ENCODE measurements at regions not wholly inside any gene's neighbourhood (a gene's known extent, or its start where the extent isn't known, plus 50 kb on each side); places are given as distances from the start of the nearest gene placed in this dataset.

DNA sequence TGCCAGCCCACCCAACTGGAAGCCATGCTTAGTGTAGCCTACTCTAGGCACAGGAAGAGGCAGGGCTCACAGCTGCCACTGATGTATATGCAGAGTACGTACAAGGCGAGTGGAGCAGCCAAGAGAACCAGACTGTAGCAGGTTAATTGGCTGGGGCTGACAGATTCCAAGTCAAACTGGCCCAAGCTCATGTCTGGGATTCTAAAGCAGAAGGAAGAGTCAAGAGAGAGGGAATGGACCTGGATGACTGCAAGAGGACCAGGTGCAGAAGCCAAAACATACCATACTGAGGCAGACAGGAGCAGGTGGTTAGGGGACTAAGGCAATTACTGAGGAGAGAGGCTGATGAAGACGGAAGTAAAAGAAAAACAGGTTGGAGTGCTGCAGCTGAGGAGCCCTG lies 51.3 kb upstream of the LRRN2 start:
- Histone ChIP-seq H3K9me3 (replicated peaks in 1 of 2; ENCODE audit: control insufficient read depth in 2 of 2, insufficient read depth in 1 of 2, low read depth in 1 of 2, low read length in 2 of 2) (peaks cover 0 to 2% of the 10 kb centered on the region in 2 donors), H4K8ac (ENCODE audit: low read depth, low read length) (no peak overlapping the region), H2AFZ (ENCODE audit: low read length) (no peak overlapping the region), H2BK15ac (ENCODE audit: low read length) (no peak overlapping the region), H3K23ac (ENCODE audit: low read depth, low read length, poor library complexity) (no peak overlapping the region), H3K18ac (ENCODE audit: low read length) (no peak overlapping the region), H2BK120ac (ENCODE audit: low read depth, low read length) (no peak overlapping the region), H3K4me2 (ENCODE audit: insufficient read depth, low read length, poor library complexity, severe bottlenecking) (no peak overlapping the region), H2BK5ac (ENCODE audit: low read length) (no peak overlapping the region), H4K91ac (ENCODE audit: low read depth, low read length, poor library complexity) (no peak overlapping the region), H3K79me1 (ENCODE audit: low read depth, low read length) (no peaks in the 10 kb centered on the region), H3K4me1 (ENCODE audit: control insufficient read depth in 2 of 2, insufficient read depth in 1 of 2, low read depth in 1 of 2, low read length in 2 of 2) (no peaks in the 10 kb centered on the region), H3K4me3 (ENCODE audit: low read length in 2 of 2) (no peak overlapping the region), H3K14ac (ENCODE audit: low read length) (no peak overlapping the region), H3K36me3 (replicated peaks in 1 of 2; ENCODE audit: control insufficient read depth in 2 of 2, insufficient read depth in 2 of 2, low read length in 2 of 2) (no peaks in the 10 kb centered on the region), H3K27ac (replicated peaks; ENCODE audit: low read length) (no peak overlapping the region), H2AK5ac (ENCODE audit: low read depth, low read length) (no peak overlapping the region), H3K27me3 (ENCODE audit: control insufficient read depth in 3 of 3, insufficient read depth in 3 of 3, low read depth in 1 of 3, low read length in 3 of 3) (peaks cover 0 to 8% (median 0%) of the 10 kb centered on the region in 3 experiments), H2BK12ac (ENCODE audit: low read length) (no peak overlapping the region), H3K9ac (ENCODE audit: low read depth, low read length, poor library complexity) (no peak overlapping the region), H3K4ac (ENCODE audit: low read length) (no peak overlapping the region)
- no CpG with 5 or more reads among the region's 3 CpGs for WGBS, 2 donors (ENCODE audit: extremely low coverage in 2 of 2, insufficient read length in 2 of 2, insufficient replicate concordance in 1 of 2)
- no peak for DNase-seq (ENCODE audit: low spot score)

DNA sequence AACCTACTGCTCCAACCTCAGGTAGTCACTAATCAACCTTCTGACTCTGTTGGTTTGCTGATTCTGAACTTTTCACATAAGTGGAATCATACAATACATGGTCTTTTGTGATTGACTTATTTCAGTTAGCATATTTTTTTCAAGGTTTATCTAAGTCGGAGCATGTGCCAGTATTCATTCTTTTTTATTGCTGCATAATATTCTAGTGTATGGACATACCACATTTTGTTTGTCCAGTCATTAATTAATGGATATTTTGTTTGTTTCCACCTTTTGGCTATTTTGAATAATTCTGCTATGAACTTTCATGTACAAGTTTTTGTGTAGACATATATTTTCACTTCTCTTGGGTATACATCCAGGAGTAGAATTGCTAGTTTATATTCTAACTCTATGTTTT lies 53.0 kb upstream of the LRRN2 start:
- Histone ChIP-seq H3K14ac (ENCODE audit: low read length) (no peak overlapping the region), H3K18ac (ENCODE audit: low read length) (no peak overlapping the region), H4K91ac (ENCODE audit: low read depth, low read length, poor library complexity) (no peak overlapping the region), H2BK12ac (ENCODE audit: low read length) (no peak overlapping the region), H3K9me3 (replicated peaks in 1 of 2; ENCODE audit: control insufficient read depth in 2 of 2, insufficient read depth in 1 of 2, low read depth in 1 of 2, low read length in 2 of 2) (peaks cover 0 to 2% of the 10 kb centered on the region in 2 donors), H2AFZ (ENCODE audit: low read length) (no peak overlapping the region), H3K4ac (ENCODE audit: low read length) (no peak overlapping the region), H3K4me2 (ENCODE audit: insufficient read depth, low read length, poor library complexity, severe bottlenecking) (no peak overlapping the region), H3K79me1 (ENCODE audit: low read depth, low read length) (no peaks in the 10 kb centered on the region), H2BK120ac (ENCODE audit: low read depth, low read length) (no peak overlapping the region), H4K8ac (ENCODE audit: low read depth, low read length) (no peak overlapping the region), H3K4me3 (ENCODE audit: low read length in 2 of 2) (no peak overlapping the region), H2BK5ac (ENCODE audit: low read length) (no peak overlapping the region), H3K9ac (ENCODE audit: low read depth, low read length, poor library complexity) (no peak overlapping the region), H3K23ac (ENCODE audit: low read depth, low read length, poor library complexity) (no peak overlapping the region), H2BK15ac (ENCODE audit: low read length) (no peak overlapping the region), H2AK5ac (ENCODE audit: low read depth, low read length) (no peak overlapping the region), H3K27ac (replicated peaks; ENCODE audit: low read length) (no peak overlapping the region), H3K4me1 (ENCODE audit: control insufficient read depth in 2 of 2, insufficient read depth in 1 of 2, low read depth in 1 of 2, low read length in 2 of 2) (no peaks in the 10 kb centered on the region), H3K36me3 (replicated peaks in 1 of 2; ENCODE audit: control insufficient read depth in 2 of 2, insufficient read depth in 2 of 2, low read length in 2 of 2) (no peaks in the 10 kb centered on the region), H3K27me3 (ENCODE audit: control insufficient read depth in 3 of 3, insufficient read depth in 3 of 3, low read depth in 1 of 3, low read length in 3 of 3) (peaks cover 0 to 4% (median 0%) of the 10 kb centered on the region in 3 experiments)
- no peak for DNase-seq (ENCODE audit: low spot score)
- no CpG with 5 or more reads among the region's 1 CpG for WGBS, 2 donors (ENCODE audit: extremely low coverage in 2 of 2, insufficient read length in 2 of 2, insufficient replicate concordance in 1 of 2)

DNA sequence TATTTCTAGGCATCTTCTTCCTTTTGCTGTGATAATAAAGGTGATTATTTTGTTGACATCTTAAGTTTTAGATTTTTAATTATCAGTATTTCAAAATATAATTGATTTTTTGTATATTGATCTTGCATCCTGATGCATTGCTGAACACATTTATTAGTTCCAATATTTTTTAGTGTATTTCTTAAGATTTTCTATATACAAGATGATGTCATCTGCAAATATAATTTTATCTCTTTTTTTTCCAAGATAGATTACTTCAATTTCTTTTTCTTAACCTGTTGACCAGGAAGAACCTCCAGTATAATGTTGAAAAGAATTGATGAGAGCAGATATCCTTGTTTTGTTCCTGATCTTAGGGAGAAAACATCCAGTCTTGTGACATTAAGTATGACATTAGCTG lies 54.8 kb upstream of the LRRN2 start:
- Histone ChIP-seq H3K23ac (ENCODE audit: low read depth, low read length, poor library complexity) (no peak overlapping the region), H3K9ac (ENCODE audit: low read depth, low read length, poor library complexity) (no peak overlapping the region), H2BK15ac (ENCODE audit: low read length) (no peak overlapping the region), H2AK5ac (ENCODE audit: low read depth, low read length) (no peak overlapping the region), H2BK12ac (ENCODE audit: low read length) (no peak overlapping the region), H3K79me1 (ENCODE audit: low read depth, low read length) (no peaks in the 10 kb centered on the region), H3K4ac (ENCODE audit: low read length) (no peak overlapping the region), H4K8ac (ENCODE audit: low read depth, low read length) (no peak overlapping the region), H4K91ac (ENCODE audit: low read depth, low read length, poor library complexity) (no peak overlapping the region), H3K27me3 (ENCODE audit: control insufficient read depth in 3 of 3, insufficient read depth in 3 of 3, low read depth in 1 of 3, low read length in 3 of 3) (peaks cover 0 to 4% (median 0%) of the 10 kb centered on the region in 3 experiments), H3K4me1 (ENCODE audit: control insufficient read depth in 2 of 2, insufficient read depth in 1 of 2, low read depth in 1 of 2, low read length in 2 of 2) (no peaks in the 10 kb centered on the region), H2BK120ac (ENCODE audit: low read depth, low read length) (no peak overlapping the region), H3K9me3 (replicated peaks in 1 of 2; ENCODE audit: control insufficient read depth in 2 of 2, insufficient read depth in 1 of 2, low read depth in 1 of 2, low read length in 2 of 2) (peaks cover 0 to 2% of the 10 kb centered on the region in 2 donors), H3K18ac (ENCODE audit: low read length) (no peak overlapping the region), H2AFZ (ENCODE audit: low read length) (no peak overlapping the region), H3K27ac (replicated peaks; ENCODE audit: low read length) (no peak overlapping the region), H3K4me3 (ENCODE audit: low read length in 2 of 2) (no peak overlapping the region), H2BK5ac (ENCODE audit: low read length) (no peak overlapping the region), H3K4me2 (ENCODE audit: insufficient read depth, low read length, poor library complexity, severe bottlenecking) (no peak overlapping the region), H3K36me3 (replicated peaks in 1 of 2; ENCODE audit: control insufficient read depth in 2 of 2, insufficient read depth in 2 of 2, low read length in 2 of 2) (no peaks in the 10 kb centered on the region), H3K14ac (ENCODE audit: low read length) (no peak overlapping the region)
- no peak for DNase-seq (ENCODE audit: low spot score)

DNA sequence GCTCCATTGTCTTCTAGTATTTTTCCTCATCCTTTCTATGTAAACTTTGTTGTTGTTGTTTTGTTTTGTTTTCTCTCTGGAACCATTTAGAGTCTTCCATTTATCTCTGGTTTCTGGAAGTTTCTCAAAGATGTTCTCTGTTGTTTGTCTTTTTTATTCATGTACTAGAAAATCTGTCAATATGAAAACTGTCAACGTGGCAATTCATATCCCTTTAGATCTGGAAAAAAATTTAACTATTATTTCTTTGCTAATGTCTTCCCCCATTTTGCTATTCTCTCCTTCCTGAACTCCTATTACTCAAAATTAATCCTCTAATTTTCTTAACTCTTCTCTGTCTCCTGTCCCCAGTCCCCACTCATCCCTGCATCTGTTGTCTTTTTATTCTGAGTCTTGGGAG lies 55.9 kb upstream of the LRRN2 start:
- Histone ChIP-seq H3K4me1 (ENCODE audit: control insufficient read depth in 2 of 2, insufficient read depth in 1 of 2, low read depth in 1 of 2, low read length in 2 of 2) (no peaks in the 10 kb centered on the region), H3K4me3 (ENCODE audit: low read length in 2 of 2) (no peak overlapping the region), H3K9me3 (replicated peaks in 1 of 2; ENCODE audit: control insufficient read depth in 2 of 2, insufficient read depth in 1 of 2, low read depth in 1 of 2, low read length in 2 of 2) (peaks cover 0 to 2% of the 10 kb centered on the region in 2 donors), H3K79me1 (ENCODE audit: low read depth, low read length) (no peaks in the 10 kb centered on the region), H2BK12ac (ENCODE audit: low read length) (no peak overlapping the region), H3K36me3 (replicated peaks in 1 of 2; ENCODE audit: control insufficient read depth in 2 of 2, insufficient read depth in 2 of 2, low read length in 2 of 2) (no peaks in the 10 kb centered on the region), H2BK120ac (ENCODE audit: low read depth, low read length) (no peak overlapping the region), H3K4me2 (ENCODE audit: insufficient read depth, low read length, poor library complexity, severe bottlenecking) (no peak overlapping the region), H3K27ac (replicated peaks; ENCODE audit: low read length) (no peak overlapping the region), H3K9ac (ENCODE audit: low read depth, low read length, poor library complexity) (no peak overlapping the region), H2BK15ac (ENCODE audit: low read length) (no peak overlapping the region), H2AFZ (ENCODE audit: low read length) (no peak overlapping the region), H3K4ac (ENCODE audit: low read length) (no peak overlapping the region), H4K91ac (ENCODE audit: low read depth, low read length, poor library complexity) (no peak overlapping the region), H3K27me3 (ENCODE audit: control insufficient read depth in 3 of 3, insufficient read depth in 3 of 3, low read depth in 1 of 3, low read length in 3 of 3) (peaks cover 0 to 4% (median 0%) of the 10 kb centered on the region in 3 experiments), H4K8ac (ENCODE audit: low read depth, low read length) (no peak overlapping the region), H3K23ac (ENCODE audit: low read depth, low read length, poor library complexity) (no peak overlapping the region), H2AK5ac (ENCODE audit: low read depth, low read length) (no peak overlapping the region), H2BK5ac (ENCODE audit: low read length) (no peak overlapping the region), H3K14ac (ENCODE audit: low read length) (no peak overlapping the region), H3K18ac (ENCODE audit: low read length) (no peak overlapping the region)
- WGBS, 2 donors (ENCODE audit: extremely low coverage in 2 of 2, insufficient read length in 2 of 2, insufficient replicate concordance in 1 of 2), result no CpG with 5 or more reads among the region's 1 CpG
- no peak for DNase-seq (ENCODE audit: low spot score)
